ENCODE measurements at regions not wholly inside any gene's neighbourhood (a gene's known extent, or its start where the extent isn't known, plus 50 kb on each side); places are given as distances from the start of the nearest gene placed in this dataset.

DNA sequence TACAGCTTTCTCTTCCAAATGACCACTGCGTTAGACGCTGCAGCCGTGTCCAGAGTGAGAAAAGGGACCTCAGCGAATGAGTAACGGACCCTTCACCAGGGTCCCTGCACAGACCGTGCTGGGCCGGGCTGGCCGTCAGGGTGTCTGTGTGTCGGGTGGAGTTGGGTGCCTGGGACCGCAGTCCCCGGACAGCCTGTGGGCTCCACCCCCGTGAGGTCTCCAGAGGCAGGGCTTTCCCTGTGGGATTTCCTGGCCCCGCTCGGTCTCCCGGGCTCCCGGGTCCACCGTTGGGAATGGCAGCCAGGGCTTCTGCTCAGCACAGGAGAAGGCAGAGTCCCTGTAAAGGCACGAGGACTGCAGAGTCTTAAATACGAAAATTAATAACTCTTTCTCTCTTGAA lies 509.7 kb downstream of the TCERG1L start:
- TF ChIP-seq, protein P1, sequence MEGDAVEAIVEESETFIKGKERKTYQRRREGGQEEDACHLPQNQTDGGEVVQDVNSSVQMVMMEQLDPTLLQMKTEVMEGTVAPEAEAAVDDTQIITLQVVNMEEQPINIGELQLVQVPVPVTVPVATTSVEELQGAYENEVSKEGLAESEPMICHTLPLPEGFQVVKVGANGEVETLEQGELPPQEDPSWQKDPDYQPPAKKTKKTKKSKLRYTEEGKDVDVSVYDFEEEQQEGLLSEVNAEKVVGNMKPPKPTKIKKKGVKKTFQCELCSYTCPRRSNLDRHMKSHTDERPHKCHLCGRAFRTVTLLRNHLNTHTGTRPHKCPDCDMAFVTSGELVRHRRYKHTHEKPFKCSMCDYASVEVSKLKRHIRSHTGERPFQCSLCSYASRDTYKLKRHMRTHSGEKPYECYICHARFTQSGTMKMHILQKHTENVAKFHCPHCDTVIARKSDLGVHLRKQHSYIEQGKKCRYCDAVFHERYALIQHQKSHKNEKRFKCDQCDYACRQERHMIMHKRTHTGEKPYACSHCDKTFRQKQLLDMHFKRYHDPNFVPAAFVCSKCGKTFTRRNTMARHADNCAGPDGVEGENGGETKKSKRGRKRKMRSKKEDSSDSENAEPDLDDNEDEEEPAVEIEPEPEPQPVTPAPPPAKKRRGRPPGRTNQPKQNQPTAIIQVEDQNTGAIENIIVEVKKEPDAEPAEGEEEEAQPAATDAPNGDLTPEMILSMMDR (conservative IDR thresholded peaks at IDR 0.05; ENCODE audit: low read depth, low read length): no peak
- TF ChIP-seq EZH2 (IDR thresholded peaks at IDR 0.05; ENCODE audit: borderline replicate concordance, low read depth, low read length, poor library complexity, severe bottlenecking): no peak

All from A673 (cell line).